Gastrocnemius medialis (tissue), 4 donors: ENCODE measurements at regions not wholly inside any gene's neighbourhood (a gene's known extent, or its start where the extent isn't known, plus 50 kb on each side); places are given as distances from the start of the nearest gene placed in this dataset.

Experiments
- ATAC-seq, 2 donors: fragments of 150-250 bp; one replicate each; pipeline ENCODE4 v1.9.1; 2016
- DNase-seq, 2 donors: peaks; one replicate each; pipeline ENCODE4 v3.0.0-alpha.2; 2019
- H3K27ac ChIP-seq, 4 donors: fragments of 200-600 bp; sonication (generic); 1 replicate in 1 of 4; 2 replicates in 3 of 4; pipeline ENCODE4 v1.5.1; 2016 to 2018; ENCODE audit warnings: mild to moderate bottlenecking in 2 of 4, moderate library complexity in 1 of 4
- H3K27me3 ChIP-seq, 3 donors: fragments of 200-600 bp; sonication (generic) in 2 of 3; 1 replicate in 1 of 3; 2 replicates in 2 of 3; pipeline versions ENCODE4 v1.5.1 to v1.6.0; 2016 to 2019; ENCODE audit warnings: mild to moderate bottlenecking in 1 of 3, moderate library complexity in 1 of 3
- H3K36me3 ChIP-seq, 2 donors: fragments of 200-600 bp; sonication (generic) in 1 of 2; one replicate each; pipeline ENCODE4 v1.5.1; 2017 to 2018
- H3K4me1 ChIP-seq, 2 donors: fragments of 200-600 bp; sonication (generic) in 1 of 2; one replicate each; pipeline ENCODE4 v1.5.1; 2016 to 2017; ENCODE audit warnings: mild to moderate bottlenecking in 2 of 2
- H3K4me3 ChIP-seq, 4 donors: fragments of 200-600 bp; sonication (generic) in 3 of 4; 1 replicate in 1 of 4; 2 replicates in 3 of 4; pipeline ENCODE4 v1.5.1; 2016 to 2019; ENCODE audit warnings: mild to moderate bottlenecking in 2 of 4
- H3K9me3 ChIP-seq, 3 donors: fragments of 200-600 bp; sonication (generic) in 2 of 3; 1 replicate in 1 of 3; 2 replicates in 2 of 3; pipeline ENCODE4 v1.5.1; 2016 to 2019
- POLR2A ChIP-seq, 2 donors: fragments of 450-650 bp; IDR thresholded peaks; one replicate each; pipeline ENCODE4 v1.6.1; 2017; ENCODE audit warnings: antibody characterized with exemption in 2 of 2, mild to moderate bottlenecking in 2 of 2, moderate library complexity in 2 of 2
- in situ Hi-C, 4 donors: fragments of 200-750 bp; cut with MboI; loops; one replicate each; pipeline versions ENCODE4 v1.15.0 to v1.8.0; 2017; ENCODE audit warnings: low sequenced_read_pairs in 4 of 4
- intact Hi-C: fragments of 100-400 bp; cut with DNase I; formaldehyde crosslinking; loops from one replicate; pipeline ENCODE4 v1.15.1; 2023; ENCODE audit warnings: low total_unique reads
- TF ChIP-seq, protein P1 (sequence below), 5 experiments: fragments of 450-650 bp in 3 of 5; fragments of 200-600 bp in 2 of 5; sonication (generic) in 2 of 5; IDR thresholded peaks in 4 of 5; conservative IDR thresholded peaks in 1 of 5; 1 replicate in 4 of 5; 2 replicates in 1 of 5; pipeline ENCODE4 v1.5.1; 2016 to 2019; ENCODE audit warnings: antibody characterized with exemption in 5 of 5, mild to moderate bottlenecking in 3 of 5, moderate library complexity in 3 of 5

- H3K27ac ChIP-seq = no peak overlapping the region
- in situ Hi-C loops (no loop called here), intact Hi-C loops (no loop called here)
- no peaks in the 10 kb centered on the region for H3K27me3 ChIP-seq
- DNase-seq (no peak), ATAC-seq (no peak)
- H3K4me3 ChIP-seq = no peak overlapping the region
- no peaks in the 10 kb centered on the region for H3K9me3 ChIP-seq
- no peaks in the 10 kb centered on the region for H3K36me3 ChIP-seq
- no peak for TF ChIP-seq POLR2A (IDR thresholded peaks at IDR 0.05)
- TF ChIP-seq, protein P1, sequence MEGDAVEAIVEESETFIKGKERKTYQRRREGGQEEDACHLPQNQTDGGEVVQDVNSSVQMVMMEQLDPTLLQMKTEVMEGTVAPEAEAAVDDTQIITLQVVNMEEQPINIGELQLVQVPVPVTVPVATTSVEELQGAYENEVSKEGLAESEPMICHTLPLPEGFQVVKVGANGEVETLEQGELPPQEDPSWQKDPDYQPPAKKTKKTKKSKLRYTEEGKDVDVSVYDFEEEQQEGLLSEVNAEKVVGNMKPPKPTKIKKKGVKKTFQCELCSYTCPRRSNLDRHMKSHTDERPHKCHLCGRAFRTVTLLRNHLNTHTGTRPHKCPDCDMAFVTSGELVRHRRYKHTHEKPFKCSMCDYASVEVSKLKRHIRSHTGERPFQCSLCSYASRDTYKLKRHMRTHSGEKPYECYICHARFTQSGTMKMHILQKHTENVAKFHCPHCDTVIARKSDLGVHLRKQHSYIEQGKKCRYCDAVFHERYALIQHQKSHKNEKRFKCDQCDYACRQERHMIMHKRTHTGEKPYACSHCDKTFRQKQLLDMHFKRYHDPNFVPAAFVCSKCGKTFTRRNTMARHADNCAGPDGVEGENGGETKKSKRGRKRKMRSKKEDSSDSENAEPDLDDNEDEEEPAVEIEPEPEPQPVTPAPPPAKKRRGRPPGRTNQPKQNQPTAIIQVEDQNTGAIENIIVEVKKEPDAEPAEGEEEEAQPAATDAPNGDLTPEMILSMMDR (IDR thresholded peaks at IDR 0.05 in 4 of 5, conservative IDR thresholded peaks at IDR 0.05 in 1 of 5) = no peak
- no peaks in the 10 kb centered on the region for H3K4me1 ChIP-seq
Observed at GRCh38 chrX:6693051-6693450, 158.1 kb upstream of the VCX3A start.

GRCh38 chrX:6685489-6685888, 150.6 kb upstream of the VCX3A start:
- Histone ChIP-seq H3K4me3 (no peak overlapping the region), H3K9me3 (no peaks in the 10 kb centered on the region), H3K4me1 (no peaks in the 10 kb centered on the region), H3K36me3 (no peaks in the 10 kb centered on the region), H3K27me3 (no peaks in the 10 kb centered on the region), H3K27ac (no peak overlapping the region)
- in situ Hi-C loops (no loop called here), intact Hi-C loops (no loop called here)
- DNase-seq = no peak
- no peak for TF ChIP-seq POLR2A (IDR thresholded peaks at IDR 0.05)
- TF ChIP-seq, protein P1 (IDR thresholded peaks at IDR 0.05 in 4 of 5, conservative IDR thresholded peaks at IDR 0.05 in 1 of 5) = no peak
- no peak for ATAC-seq

DNA sequence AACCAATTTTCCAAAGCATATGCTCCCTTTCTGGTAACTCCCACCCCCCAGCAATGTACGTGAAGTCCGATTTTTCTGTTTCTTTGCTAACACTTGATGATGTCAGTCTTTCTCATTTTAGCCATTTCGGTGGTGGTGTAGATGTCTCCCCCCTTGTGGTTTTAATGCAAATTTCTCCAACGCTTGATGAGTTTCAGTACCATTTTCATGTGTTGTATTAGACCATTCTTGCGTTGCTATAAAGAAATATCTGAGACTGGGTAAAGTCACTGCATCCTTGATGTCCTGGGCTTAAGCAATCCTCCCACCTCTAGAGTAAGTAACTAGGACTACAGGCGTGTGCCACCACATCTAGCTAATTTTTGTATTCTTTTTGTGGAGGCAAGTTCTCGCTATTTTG, 148.4 kb upstream of the VCX3A start:
- no peaks in the 10 kb centered on the region for H3K9me3 ChIP-seq
- intact Hi-C loops (no loop called here), in situ Hi-C loops (no loop called here)
- ATAC-seq (no peak), DNase-seq (no peak)
- H3K27ac ChIP-seq = no peak overlapping the region
- H3K36me3 ChIP-seq = no peaks in the 10 kb centered on the region
- H3K27me3 ChIP-seq = no peaks in the 10 kb centered on the region
- TF ChIP-seq, protein P1 (IDR thresholded peaks at IDR 0.05 in 4 of 5, conservative IDR thresholded peaks at IDR 0.05 in 1 of 5) = no peak
- TF ChIP-seq POLR2A (IDR thresholded peaks at IDR 0.05) = no peak
- no peak overlapping the region for H3K4me3 ChIP-seq
- no peaks in the 10 kb centered on the region for H3K4me1 ChIP-seq

DNA sequence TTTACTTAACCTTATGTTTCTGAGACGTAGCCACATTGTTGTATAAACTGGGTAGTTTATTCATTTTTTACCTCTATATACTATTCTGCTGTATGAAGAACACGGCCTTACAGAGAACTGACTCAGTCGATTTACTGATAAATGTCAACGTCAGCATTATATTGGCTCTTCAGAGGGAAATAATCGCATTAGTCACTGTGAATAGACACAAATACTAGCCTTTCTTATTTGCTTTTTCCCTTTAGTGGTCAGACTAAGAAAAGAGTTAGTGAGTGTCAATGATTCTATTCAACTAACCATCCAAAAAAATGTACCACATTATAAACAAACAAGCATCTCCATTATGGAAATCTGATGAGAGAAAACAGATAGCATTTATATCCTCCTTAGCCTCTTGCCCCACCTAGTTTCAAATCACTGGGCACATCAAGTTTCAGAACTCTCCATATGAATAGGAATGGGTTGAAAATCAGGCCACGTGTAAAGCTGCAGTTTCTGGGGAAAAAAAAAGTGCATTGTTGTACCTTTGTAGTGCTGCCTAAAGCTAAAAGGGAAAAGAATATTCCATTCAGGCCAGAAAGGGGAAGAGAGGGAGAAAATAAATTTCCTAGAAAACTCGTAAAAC, 146.7 kb upstream of the VCX3A start:
- Histone ChIP-seq H3K27me3 (no peaks in the 10 kb centered on the region), H3K4me3 (no peak overlapping the region), H3K9me3 (no peaks in the 10 kb centered on the region), H3K36me3 (no peaks in the 10 kb centered on the region), H3K4me1 (no peaks in the 10 kb centered on the region), H3K27ac (no peak overlapping the region)
- in situ Hi-C loops = no loop called here
- intact Hi-C loops = no loop called here
- DNase-seq (no peak), ATAC-seq (no peak)
- no peak for TF ChIP-seq POLR2A (IDR thresholded peaks at IDR 0.05)
- TF ChIP-seq, protein P1 (IDR thresholded peaks at IDR 0.05 in 4 of 5, conservative IDR thresholded peaks at IDR 0.05 in 1 of 5) = no peak

GRCh38 chrX:6679988-6680387, 145.1 kb upstream of the VCX3A start:
- intact Hi-C loops (no loop called here), in situ Hi-C loops (no loop called here)
- Histone ChIP-seq H3K27ac (no peak overlapping the region), H3K9me3 (no peaks in the 10 kb centered on the region), H3K4me1 (no peaks in the 10 kb centered on the region), H3K27me3 (no peaks in the 10 kb centered on the region), H3K36me3 (no peaks in the 10 kb centered on the region), H3K4me3 (no peak overlapping the region)
- ATAC-seq (no peak), DNase-seq (no peak)
- TF ChIP-seq, protein P1 (IDR thresholded peaks at IDR 0.05 in 4 of 5, conservative IDR thresholded peaks at IDR 0.05 in 1 of 5) = no peak
- no peak for TF ChIP-seq POLR2A (IDR thresholded peaks at IDR 0.05)
